Lower lobe of right lung (tissue), 2 donors: ENCODE measurements at regions not wholly inside any gene's neighbourhood (a gene's known extent, or its start where the extent isn't known, plus 50 kb on each side); places are given as distances from the start of the nearest gene placed in this dataset.
A peak's percentile ranks its signal among the peaks of the same experiment; 100 is the strongest.

Experiments used
- ATAC-seq, 2 donors: fragments of 200-7000 bp; cut with Tn5 transposase; one replicate each; pipeline ENCODE4 v1.9.1; 2020 to 2022; ENCODE audit warnings: mild to moderate bottlenecking in 2 of 2, moderate library complexity in 2 of 2
- DNase-seq: peaks from one replicate; pipeline ENCODE4 v3.0.0-alpha.2; 2020
- H3K27ac ChIP-seq: fragments of 200-600 bp; one replicate; pipeline ENCODE4 v1.8.0; 2022
- H3K27me3 ChIP-seq: fragments of 200-600 bp; one replicate; pipeline ENCODE4 v1.8.0; 2022; ENCODE audit warnings: low read depth
- H3K36me3 ChIP-seq: fragments of 200-600 bp; one replicate; pipeline ENCODE4 v1.8.0; 2022; ENCODE audit warnings: mild to moderate bottlenecking
- H3K4me1 ChIP-seq: fragments of 200-600 bp; one replicate; pipeline ENCODE4 v1.8.0; 2022
- H3K4me3 ChIP-seq: fragments of 200-600 bp; one replicate; pipeline ENCODE4 v1.8.0; 2022; ENCODE audit warnings: mild to moderate bottlenecking
- H3K9me3 ChIP-seq: fragments of 200-600 bp; one replicate; pipeline ENCODE4 v1.8.0; 2022
- intact Hi-C: fragments of 100-400 bp; cut with DNase I; formaldehyde crosslinking; loops from one replicate; pipeline ENCODE4 v1.11.0; 2022
- TF ChIP-seq, protein P1 (sequence below): fragments of 200-600 bp; IDR thresholded peaks from one replicate; pipeline ENCODE4 v1.8.0; 2022; ENCODE audit warnings: antibody characterized with exemption, mild to moderate bottlenecking
- donor health status: DM: no; HTN: yes; CAD: no; lungs with severe emphysema.

DNA sequence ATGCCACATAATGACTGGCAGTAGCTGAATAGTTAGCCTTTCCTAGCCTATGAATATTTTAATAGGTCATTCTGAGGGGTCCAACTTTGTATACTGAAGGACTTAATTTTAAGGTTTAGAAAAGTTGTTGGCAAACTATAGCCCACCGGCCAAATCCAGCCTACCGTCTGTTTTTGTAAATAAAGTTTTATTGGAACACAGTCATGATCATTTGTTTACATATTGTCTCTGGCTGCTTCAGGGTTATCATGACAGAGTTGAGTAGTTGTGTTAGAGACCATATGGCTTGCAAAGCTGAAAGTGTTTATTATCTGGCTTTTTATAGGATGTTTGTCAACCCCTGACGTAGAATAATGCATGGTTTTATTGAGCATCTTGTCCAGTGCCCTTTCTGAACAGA lies 73.4 kb downstream of the NTMT2 start:
- H3K27me3 ChIP-seq = no peaks in the 10 kb centered on the region
- no peak overlapping the region for H3K4me3 ChIP-seq
- no peaks in the 10 kb centered on the region for H3K9me3 ChIP-seq
- DNase-seq (no peak), ATAC-seq (no peak)
- no peak overlapping the region for H3K27ac ChIP-seq
- no peaks in the 10 kb centered on the region for H3K36me3 ChIP-seq
- intact Hi-C loops = no loop called here
- H3K4me1 ChIP-seq = no peaks in the 10 kb centered on the region
- TF ChIP-seq, protein P1, sequence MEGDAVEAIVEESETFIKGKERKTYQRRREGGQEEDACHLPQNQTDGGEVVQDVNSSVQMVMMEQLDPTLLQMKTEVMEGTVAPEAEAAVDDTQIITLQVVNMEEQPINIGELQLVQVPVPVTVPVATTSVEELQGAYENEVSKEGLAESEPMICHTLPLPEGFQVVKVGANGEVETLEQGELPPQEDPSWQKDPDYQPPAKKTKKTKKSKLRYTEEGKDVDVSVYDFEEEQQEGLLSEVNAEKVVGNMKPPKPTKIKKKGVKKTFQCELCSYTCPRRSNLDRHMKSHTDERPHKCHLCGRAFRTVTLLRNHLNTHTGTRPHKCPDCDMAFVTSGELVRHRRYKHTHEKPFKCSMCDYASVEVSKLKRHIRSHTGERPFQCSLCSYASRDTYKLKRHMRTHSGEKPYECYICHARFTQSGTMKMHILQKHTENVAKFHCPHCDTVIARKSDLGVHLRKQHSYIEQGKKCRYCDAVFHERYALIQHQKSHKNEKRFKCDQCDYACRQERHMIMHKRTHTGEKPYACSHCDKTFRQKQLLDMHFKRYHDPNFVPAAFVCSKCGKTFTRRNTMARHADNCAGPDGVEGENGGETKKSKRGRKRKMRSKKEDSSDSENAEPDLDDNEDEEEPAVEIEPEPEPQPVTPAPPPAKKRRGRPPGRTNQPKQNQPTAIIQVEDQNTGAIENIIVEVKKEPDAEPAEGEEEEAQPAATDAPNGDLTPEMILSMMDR = no peak

DNA sequence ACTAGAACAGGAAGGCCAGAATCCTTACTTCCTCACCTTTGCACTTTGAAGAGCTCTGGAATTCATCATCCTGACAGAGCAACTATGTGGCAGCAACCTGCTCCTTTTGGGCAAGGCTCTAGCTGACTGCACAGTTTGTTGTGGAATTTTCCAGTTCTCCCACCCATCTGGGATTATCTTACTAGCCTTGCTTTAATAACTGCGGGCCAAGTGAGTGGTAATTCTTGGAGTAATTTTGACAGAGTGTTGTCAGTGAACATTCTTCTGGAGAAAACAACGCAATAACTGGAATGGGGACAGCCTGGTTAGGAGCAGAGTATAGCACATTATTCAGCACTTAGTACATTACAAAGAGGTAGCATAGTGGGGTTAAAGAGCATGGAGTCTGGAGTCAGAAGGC lies 75.3 kb downstream of the NTMT2 start:
- H3K4me3 ChIP-seq = no peak overlapping the region
- TF ChIP-seq, protein P1 = no peak
- no peaks in the 10 kb centered on the region for H3K4me1 ChIP-seq
- no peaks in the 10 kb centered on the region for H3K9me3 ChIP-seq
- H3K36me3 ChIP-seq = no peaks in the 10 kb centered on the region
- intact Hi-C loops = no loop called here
- no peaks in the 10 kb centered on the region for H3K27me3 ChIP-seq
- DNase-seq (no peak), ATAC-seq (peak; percentile 23 to 34)
- H3K27ac ChIP-seq = no peak overlapping the region

DNA sequence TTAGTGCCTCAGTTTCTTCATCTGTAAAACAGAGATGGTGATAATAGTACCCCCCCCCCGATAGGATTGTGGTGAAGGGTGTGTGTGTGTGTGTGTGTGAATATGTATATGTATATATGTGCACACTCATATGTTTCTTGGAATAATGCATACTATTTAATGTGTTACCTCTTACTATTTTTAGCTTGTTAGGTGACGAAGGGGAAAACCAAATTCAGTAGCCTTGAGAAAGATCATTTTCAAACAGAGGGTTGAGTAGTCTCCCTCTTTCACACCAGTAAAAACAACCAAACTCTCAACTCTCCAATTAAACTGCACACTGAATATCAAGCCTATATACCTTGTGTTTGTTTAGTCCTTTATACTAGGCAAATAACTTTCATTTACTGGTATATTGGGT lies 75.7 kb downstream of the NTMT2 start:
- intact Hi-C loops = no loop called here
- Histone ChIP-seq H3K27ac (no peak overlapping the region), H3K27me3 (no peaks in the 10 kb centered on the region), H3K36me3 (no peaks in the 10 kb centered on the region), H3K9me3 (no peaks in the 10 kb centered on the region), H3K4me3 (no peak overlapping the region), H3K4me1 (no peaks in the 10 kb centered on the region)
- ATAC-seq (no peak), DNase-seq (no peak)
- TF ChIP-seq, protein P1 = no peak

DNA sequence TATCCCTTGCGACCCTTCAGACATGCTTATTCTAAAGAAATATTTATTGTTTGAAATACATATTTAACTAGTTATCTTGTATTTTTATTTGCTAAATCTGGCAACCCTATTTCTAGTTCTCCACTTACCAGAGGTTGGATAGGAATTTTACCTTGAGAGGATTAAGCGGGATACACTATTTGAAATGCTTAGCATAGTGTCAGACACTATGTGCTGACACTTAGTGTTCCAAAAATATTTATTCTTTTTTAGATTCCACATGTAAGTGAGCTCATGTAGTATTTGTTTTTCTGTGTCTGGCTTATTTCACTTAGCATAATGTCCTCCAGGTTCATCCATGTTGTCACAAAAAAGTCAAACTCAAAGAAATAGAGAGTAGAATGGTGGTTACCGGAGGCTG lies 78.7 kb downstream of the NTMT2 start:
- Histone ChIP-seq H3K4me3 (no peak overlapping the region), H3K4me1 (no peaks in the 10 kb centered on the region), H3K36me3 (no peaks in the 10 kb centered on the region), H3K27ac (no peak overlapping the region), H3K9me3 (no peaks in the 10 kb centered on the region), H3K27me3 (no peaks in the 10 kb centered on the region)
- TF ChIP-seq, protein P1 = no peak
- intact Hi-C loops = no loop called here
- no peak for DNase-seq
- no peak for ATAC-seq

DNA sequence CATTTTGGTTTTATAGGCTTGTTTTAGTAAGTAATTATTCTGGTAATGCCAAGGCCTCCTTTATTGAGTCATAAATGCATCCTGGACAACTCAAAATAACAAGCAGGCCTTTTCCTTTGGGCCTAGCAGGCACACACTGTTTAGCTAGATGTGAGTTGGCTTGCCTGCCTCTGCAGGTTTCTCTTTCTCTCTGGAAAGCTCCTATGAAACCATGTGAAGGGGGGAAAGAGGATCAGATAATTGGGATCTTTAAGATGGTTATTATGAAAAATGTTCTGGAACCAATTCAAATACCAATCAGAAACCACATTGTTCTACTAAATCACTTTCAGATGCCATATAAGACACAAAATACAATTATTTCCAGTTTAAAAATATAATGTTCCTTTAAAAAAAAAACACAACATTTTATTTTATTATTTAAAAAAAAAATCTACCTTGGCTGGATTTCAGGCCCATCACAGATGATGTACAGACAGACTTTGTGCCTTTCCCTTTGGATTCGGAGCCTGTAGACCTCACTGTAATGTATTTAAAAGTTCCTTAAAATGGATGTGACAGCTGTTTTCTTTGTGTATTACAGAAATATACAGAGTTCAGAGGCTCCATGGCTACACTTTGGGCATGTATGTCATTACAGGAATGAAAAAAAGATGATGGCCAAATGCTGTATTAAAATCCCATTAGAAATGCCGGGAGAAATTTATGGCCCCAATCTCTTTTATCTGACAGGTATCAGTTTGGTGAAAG lies 80.2 kb downstream of the NTMT2 start:
- ATAC-seq (no peak), DNase-seq (no peak)
- Histone ChIP-seq H3K4me3 (no peak overlapping the region), H3K27ac (no peak overlapping the region), H3K27me3 (no peaks in the 10 kb centered on the region), H3K9me3 (no peaks in the 10 kb centered on the region), H3K36me3 (no peaks in the 10 kb centered on the region), H3K4me1 (no peaks in the 10 kb centered on the region)
- TF ChIP-seq, protein P1 = no peak
- intact Hi-C loops = no loop called here
